ENCODE measurements at regions not wholly inside any gene's neighbourhood (a gene's known extent, or its start where the extent isn't known, plus 50 kb on each side); places are given as distances from the start of the nearest gene placed in this dataset.

DNA sequence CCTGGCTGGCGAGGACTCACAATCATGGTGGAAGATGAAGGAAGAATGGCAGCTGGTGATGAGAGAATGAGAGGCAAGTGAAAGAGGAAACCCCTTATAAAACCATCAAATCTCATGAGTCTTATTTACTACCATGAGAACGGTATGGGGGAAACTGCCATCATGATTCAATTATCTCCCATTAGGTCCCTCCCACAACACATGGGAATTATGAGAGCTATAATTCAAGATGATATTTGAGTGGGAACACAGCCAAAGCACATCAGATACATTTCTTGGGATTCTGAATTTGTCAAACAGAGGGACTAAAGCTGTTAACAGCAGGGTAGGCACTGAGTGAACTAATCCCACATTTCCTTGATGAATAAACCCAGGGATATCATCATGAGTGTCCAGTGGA, 116.2 kb upstream of the PLCB4 start:
- no peaks in the 10 kb centered on the region for H3K9me3 ChIP-seq (ENCODE audit: insufficient read depth in 2 of 2, low read depth in 1 of 2, low read length in 1 of 2)

More for the DNA sequence above, 116.2 kb upstream of the PLCB4 start:
- Histone ChIP-seq H3K4me2 (ENCODE audit: insufficient read depth in 1 of 2, low read depth in 2 of 2, low read length in 2 of 2) (no peak overlapping the region), H3K56ac (replicated peaks; ENCODE audit: insufficient read length, low read depth, low read length) (no peak overlapping the region), H2BK12ac (ENCODE audit: low read depth, low read length) (no peak overlapping the region), H3K9ac (replicated peaks in 1 of 4; ENCODE audit: extremely low read depth in 1 of 4, low read depth in 3 of 4, low read length in 3 of 4) (no peak overlapping the region), H4K20me1 (replicated peaks in 1 of 2; ENCODE audit: control insufficient read depth in 1 of 2, insufficient read depth in 2 of 2, low read length in 2 of 2) (no peaks in the 10 kb centered on the region), H3K79me1 (ENCODE audit: low read depth, low read length) (no peaks in the 10 kb centered on the region), H3K18ac (ENCODE audit: extremely low read depth, low read length) (no peak overlapping the region), H3K23me2 (ENCODE audit: low read depth, low read length) (no peaks in the 10 kb centered on the region), H2BK20ac (ENCODE audit: low read length) (no peak overlapping the region), H3K4me1 (replicated peaks in 1 of 4; ENCODE audit: control insufficient read depth in 3 of 4, insufficient read depth in 4 of 4, low read length in 3 of 4) (no peaks in the 10 kb centered on the region), H3K4ac (replicated peaks; ENCODE audit: insufficient read length, low read depth, low read length) (no peak overlapping the region), H3K14ac (ENCODE audit: insufficient read length) (no peak overlapping the region), H2BK120ac (replicated peaks; ENCODE audit: low read depth, low read length) (no peak overlapping the region), H2AK5ac (ENCODE audit: low read depth, low read length) (no peak overlapping the region), H3K23ac (ENCODE audit: insufficient read length) (no peak overlapping the region), H4K91ac (replicated peaks; ENCODE audit: insufficient read length, low read length) (no peak overlapping the region), H2AFZ (ENCODE audit: low read length) (no peak overlapping the region), H3K4me3 (ENCODE audit: extremely low read depth in 1 of 4, insufficient read depth in 2 of 4, low read depth in 3 of 4, low read length in 4 of 4) (no peak overlapping the region), H2BK5ac (ENCODE audit: low read depth, low read length) (no peak overlapping the region), H4K5ac (ENCODE audit: insufficient read length, low read depth, low read length) (no peak overlapping the region), H3K27ac (ENCODE audit: low read depth, low read length) (no peak overlapping the region), H3K27me3 (replicated peaks in 1 of 4; ENCODE audit: control insufficient read depth in 3 of 4, extremely low read depth in 1 of 4, insufficient read depth in 3 of 4, low read length in 3 of 4) (no peaks in the 10 kb centered on the region), H4K8ac (ENCODE audit: extremely low read depth, insufficient read depth, low read length) (no peak overlapping the region), H2BK15ac (ENCODE audit: low read length) (no peak overlapping the region), H3K36me3 (ENCODE audit: control insufficient read depth in 2 of 4, insufficient read depth in 4 of 4, low read length in 3 of 4) (no peaks in the 10 kb centered on the region), H3K79me2 (ENCODE audit: control insufficient read depth in 1 of 2, insufficient read depth in 2 of 2, low read length in 2 of 2) (no peaks in the 10 kb centered on the region)
- CTCF ChIA-PET (ENCODE audit: partially characterized antibody): interaction anchor here (0.8 to 1.9 kb wide), 7 partner anchors 9 to 192 kb away, joined by 3 to 7 read pairs (median 3); no protein-coding TSS in a partner anchor
- FAIRE-seq: no peak
- WGBS, 2 experiments (ENCODE audit: extremely low coverage in 1 of 2, insufficient coverage in 1 of 2, insufficient read length in 1 of 2, insufficient replicate concordance in 2 of 2, low coverage in 1 of 2, low lambda C conversion rate in 2 of 2, missing lambda C conversion rate in 1 of 2): 92% methylated on average over 2 of the region's 2 CpGs; no CpG with 5 or more reads in 1 of the 2 experiments
- POLR2A ChIA-PET (ENCODE audit: partially characterized antibody): no interaction called here
- TF ChIP-seq MAX (IDR thresholded peaks at IDR 0.05): no peak
- no peak for TF ChIP-seq JUND (IDR thresholded peaks at IDR 0.05; ENCODE audit: low read length)
- no peak for DNase-seq (ENCODE audit: low read depth in 1 of 2, low spot score in 2 of 2)
